OCI-LY1 (cell line): ENCODE measurements at regions not wholly inside any gene's neighbourhood (a gene's known extent, or its start where the extent isn't known, plus 50 kb on each side); places are given as distances from the start of the nearest gene placed in this dataset.

Experiments
- H2AFZ ChIP-seq: fragments of 200-600 bp; sonication (generic), shearing (Covaris generic); 2 replicates; pipeline ENCODE4 v1.6.0; 2014; ENCODE audit warnings: antibody characterized with exemption, mild to moderate bottlenecking, low read length
- H3F3A ChIP-seq: fragments of 200-600 bp; sonication (generic), shearing (Covaris generic); 2 replicates; pipeline ENCODE4 v1.6.0; 2014; ENCODE audit warnings: mild to moderate bottlenecking, antibody characterized with exemption, low read length, moderate library complexity; ENCODE audit not compliant: insufficient read depth
- H3K27ac ChIP-seq: fragments of 200-600 bp; sonication (generic); 2 replicates; pipeline ENCODE4 v1.5.1; 2014; ENCODE audit warnings: low read length, mixed run types, mild to moderate bottlenecking, low read depth; ENCODE audit not compliant: poor library complexity, severe bottlenecking
- H3K27me3 ChIP-seq: fragments of 200-600 bp; sonication (generic); 2 replicates; pipeline ENCODE4 v1.6.0; 2014; ENCODE audit warnings: antibody characterized with exemption, mild to moderate bottlenecking, low read length, moderate library complexity; ENCODE audit not compliant: insufficient read depth
- H3K36me3 ChIP-seq: fragments of 200-600 bp; sonication (generic); 2 replicates; pipeline ENCODE4 v1.6.1; 2014; ENCODE audit warnings: mild to moderate bottlenecking, antibody characterized with exemption, low read length, moderate library complexity, mixed read lengths; ENCODE audit not compliant: insufficient read depth
- H3K4me1 ChIP-seq: fragments of 200-600 bp; sonication (generic); 2 replicates; pipeline ENCODE4 v1.5.1; 2014; ENCODE audit warnings: mild to moderate bottlenecking, low read length, moderate library complexity; ENCODE audit not compliant: insufficient read depth, severe bottlenecking
- H3K4me2 ChIP-seq: fragments of 200-600 bp; sonication (generic), shearing (Covaris generic); 2 replicates; pipeline ENCODE4 v1.6.1; 2014; ENCODE audit warnings: low read length
- H3K4me3 ChIP-seq: fragments of 200-600 bp; sonication (generic); 2 replicates; pipeline ENCODE4 v1.5.1; 2014; ENCODE audit warnings: low read length, low read depth, mild to moderate bottlenecking, mixed read lengths; ENCODE audit not compliant: poor library complexity, severe bottlenecking
- H3K79me2 ChIP-seq: fragments of 200-600 bp; shearing (Covaris generic); 2 replicates; pipeline ENCODE4 v1.6.1; 2016; ENCODE audit warnings: mixed run types, low read length, mixed read lengths; ENCODE audit not compliant: insufficient read depth
- H3K9ac ChIP-seq: fragments of 200-600 bp; sonication (generic), shearing (Covaris generic); 2 replicates; pipeline ENCODE4 v1.6.1; 2014; ENCODE audit warnings: mild to moderate bottlenecking, low read length, mixed read lengths
- H3K9me2 ChIP-seq: fragments of 200-600 bp; sonication (generic), shearing (Covaris generic); 2 replicates; pipeline ENCODE4 v1.6.1; 2014; ENCODE audit warnings: low read depth, mild to moderate bottlenecking, low read length, mixed read lengths
- H3K9me3 ChIP-seq: fragments of 200-600 bp; shearing (Covaris generic); 2 replicates; pipeline ENCODE4 v1.6.1; 2014; ENCODE audit warnings: low read length, mixed read lengths
- H4K20me1 ChIP-seq: fragments of 200-600 bp; sonication (generic), shearing (Covaris generic); 2 replicates; pipeline ENCODE4 v1.6.0; 2016; ENCODE audit warnings: mild to moderate bottlenecking, low read length; ENCODE audit not compliant: insufficient read depth
- EZH2 ChIP-seq: fragments of 200-600 bp; sonication (generic), shearing (Covaris generic); IDR thresholded peaks from 2 replicates; pipeline ENCODE4 v1.8.0; 2017; ENCODE audit warnings: borderline replicate concordance, mixed run types, mild to moderate bottlenecking, antibody characterized with exemption, low read length, moderate library complexity, mixed read lengths
- TF ChIP-seq, protein P1 (sequence below): fragments of 200-600 bp; sonication (generic), shearing (Covaris generic); IDR thresholded peaks from 2 replicates; pipeline ENCODE4 v1.5.1; 2017; ENCODE audit warnings: mild to moderate bottlenecking, antibody characterized with exemption, low read length, moderate library complexity, mixed read lengths

DNA sequence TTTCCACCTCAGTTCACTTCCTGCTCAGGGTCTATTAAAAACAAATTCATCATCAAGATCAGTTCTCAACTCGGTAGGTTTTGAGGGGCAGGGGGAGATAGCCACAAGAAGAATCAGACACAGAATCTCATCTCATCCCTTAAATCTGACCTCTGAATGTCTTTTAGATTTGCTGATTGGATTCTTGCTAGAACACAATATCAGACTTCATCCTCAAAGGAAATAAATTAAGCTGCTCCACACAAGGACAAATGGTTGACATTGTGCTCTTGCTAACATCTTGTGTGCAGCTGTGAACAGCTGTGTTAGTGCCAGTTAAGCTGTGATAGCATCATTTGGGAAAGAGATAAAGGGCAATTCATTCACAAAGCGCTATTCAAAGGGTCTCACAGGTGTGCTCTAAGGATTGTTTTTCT is 184.0 kb upstream of the ADAMTS9 start:
- Histone ChIP-seq H3K9me2 (no peaks in the 10 kb centered on the region), H3K4me3 (no peak overlapping the region)

DNA sequence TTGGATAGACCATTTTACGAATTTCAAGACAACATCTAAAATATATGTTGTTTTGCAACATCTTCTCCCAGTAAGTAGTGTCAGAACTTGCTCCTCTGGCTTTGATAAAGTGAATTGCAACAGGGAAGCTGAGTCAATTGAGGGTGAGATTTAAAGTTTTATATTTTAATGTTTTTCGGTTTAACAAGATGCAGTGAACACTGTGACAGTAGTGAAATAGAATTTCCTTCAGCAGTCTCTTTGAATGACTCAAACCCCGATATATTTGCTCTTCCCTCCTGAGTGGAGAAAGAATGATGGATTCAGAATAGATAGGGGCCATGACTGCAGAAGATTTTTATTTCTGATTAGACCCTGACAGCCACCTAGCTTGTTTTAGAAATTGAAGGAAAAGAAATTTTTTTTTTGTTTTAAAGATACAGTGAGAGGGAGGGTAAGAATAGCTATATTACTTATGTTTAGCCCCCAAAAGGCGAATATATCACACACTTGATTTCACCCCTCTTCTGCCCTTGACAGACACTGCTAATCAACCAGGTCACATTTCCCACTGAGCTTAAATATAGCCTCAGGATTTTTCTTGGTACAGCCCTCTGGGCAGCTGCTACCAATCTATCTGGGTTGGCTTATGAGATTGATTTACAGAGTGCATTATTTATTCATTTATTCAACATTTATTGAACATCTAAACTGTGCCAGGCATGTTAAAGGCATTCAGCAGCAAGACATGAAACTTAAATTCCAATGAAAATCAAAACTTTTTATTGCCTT is 183.3 kb upstream of the ADAMTS9 start:
- no peaks in the 10 kb centered on the region for H3K4me1 ChIP-seq
- H3K27me3 ChIP-seq, result no peaks in the 10 kb centered on the region
- H3K9ac ChIP-seq, result no peak overlapping the region
- no peaks in the 10 kb centered on the region for H3K9me2 ChIP-seq
- no peak overlapping the region for H2AFZ ChIP-seq
- no peaks in the 10 kb centered on the region for H4K20me1 ChIP-seq
- no peak overlapping the region for H3K27ac ChIP-seq
- no peak overlapping the region for H3K4me2 ChIP-seq
- no peaks in the 10 kb centered on the region for H3K9me3 ChIP-seq
- TF ChIP-seq EZH2, result no peak
- H3K4me3 ChIP-seq, result no peak overlapping the region
- H3K36me3 ChIP-seq, result no peaks in the 10 kb centered on the region
- H3F3A ChIP-seq, result no peaks in the 10 kb centered on the region
- no peaks in the 10 kb centered on the region for H3K79me2 ChIP-seq

More for the DNA sequence above, 184.0 kb upstream of the ADAMTS9 start:
- Histone ChIP-seq H3K27me3 (no peaks in the 10 kb centered on the region), H3K4me1 (no peaks in the 10 kb centered on the region), H2AFZ (no peak overlapping the region), H3K79me2 (no peaks in the 10 kb centered on the region), H3K27ac (no peak overlapping the region), H3K9me3 (no peaks in the 10 kb centered on the region), H3K36me3 (no peaks in the 10 kb centered on the region), H3K4me2 (no peak overlapping the region), H3K9ac (no peak overlapping the region), H4K20me1 (no peaks in the 10 kb centered on the region), H3F3A (no peaks in the 10 kb centered on the region)
- TF ChIP-seq, protein P1, sequence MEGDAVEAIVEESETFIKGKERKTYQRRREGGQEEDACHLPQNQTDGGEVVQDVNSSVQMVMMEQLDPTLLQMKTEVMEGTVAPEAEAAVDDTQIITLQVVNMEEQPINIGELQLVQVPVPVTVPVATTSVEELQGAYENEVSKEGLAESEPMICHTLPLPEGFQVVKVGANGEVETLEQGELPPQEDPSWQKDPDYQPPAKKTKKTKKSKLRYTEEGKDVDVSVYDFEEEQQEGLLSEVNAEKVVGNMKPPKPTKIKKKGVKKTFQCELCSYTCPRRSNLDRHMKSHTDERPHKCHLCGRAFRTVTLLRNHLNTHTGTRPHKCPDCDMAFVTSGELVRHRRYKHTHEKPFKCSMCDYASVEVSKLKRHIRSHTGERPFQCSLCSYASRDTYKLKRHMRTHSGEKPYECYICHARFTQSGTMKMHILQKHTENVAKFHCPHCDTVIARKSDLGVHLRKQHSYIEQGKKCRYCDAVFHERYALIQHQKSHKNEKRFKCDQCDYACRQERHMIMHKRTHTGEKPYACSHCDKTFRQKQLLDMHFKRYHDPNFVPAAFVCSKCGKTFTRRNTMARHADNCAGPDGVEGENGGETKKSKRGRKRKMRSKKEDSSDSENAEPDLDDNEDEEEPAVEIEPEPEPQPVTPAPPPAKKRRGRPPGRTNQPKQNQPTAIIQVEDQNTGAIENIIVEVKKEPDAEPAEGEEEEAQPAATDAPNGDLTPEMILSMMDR, result no peak
- TF ChIP-seq EZH2, result no peak

GRCh38 chr3:64867224-64867623 is 179.4 kb upstream of the ADAMTS9 start:
- Histone ChIP-seq H3K9ac (no peak overlapping the region), H2AFZ (no peak overlapping the region), H3F3A (no peaks in the 10 kb centered on the region), H3K4me3 (no peak overlapping the region), H3K9me2 (no peaks in the 10 kb centered on the region), H3K27ac (no peak overlapping the region), H3K27me3 (no peaks in the 10 kb centered on the region), H3K36me3 (no peaks in the 10 kb centered on the region), H3K4me1 (no peaks in the 10 kb centered on the region), H3K4me2 (no peak overlapping the region), H4K20me1 (no peaks in the 10 kb centered on the region), H3K9me3 (no peaks in the 10 kb centered on the region), H3K79me2 (no peaks in the 10 kb centered on the region)
- TF ChIP-seq, protein P1, result no peak
- TF ChIP-seq EZH2, result no peak
